MG63 (cell line): ENCODE measurements at regions not wholly inside any gene's neighbourhood (a gene's known extent, or its start where the extent isn't known, plus 50 kb on each side); places are given as distances from the start of the nearest gene placed in this dataset.

ENCODE experiments used
- DNase-seq: peaks from one replicate; pipeline ENCODE4 v3.0.0-alpha.2; 2020
- H3K27me3 ChIP-seq: fragments of 250-450 bp; sonication (Bioruptor Pico); 2 replicates; pipeline ENCODE4 v1.5.1; 2020; ENCODE audit warnings: mild to moderate bottlenecking, moderate library complexity
- H3K36me3 ChIP-seq: fragments of 250-450 bp; sonication (Bioruptor Pico); 2 replicates; pipeline ENCODE4 v1.5.1; 2020; ENCODE audit warnings: mild to moderate bottlenecking, moderate library complexity
- H3K4me3 ChIP-seq: fragments of 250-450 bp; sonication (Bioruptor Pico); 2 replicates; pipeline ENCODE4 v1.5.1; 2020; ENCODE audit warnings: mild to moderate bottlenecking, moderate library complexity
- H3K9me3 ChIP-seq: fragments of 250-450 bp; sonication (Bioruptor Pico); 2 replicates; pipeline ENCODE4 v1.5.1; 2020; ENCODE audit warnings: mild to moderate bottlenecking, moderate library complexity

DNA sequence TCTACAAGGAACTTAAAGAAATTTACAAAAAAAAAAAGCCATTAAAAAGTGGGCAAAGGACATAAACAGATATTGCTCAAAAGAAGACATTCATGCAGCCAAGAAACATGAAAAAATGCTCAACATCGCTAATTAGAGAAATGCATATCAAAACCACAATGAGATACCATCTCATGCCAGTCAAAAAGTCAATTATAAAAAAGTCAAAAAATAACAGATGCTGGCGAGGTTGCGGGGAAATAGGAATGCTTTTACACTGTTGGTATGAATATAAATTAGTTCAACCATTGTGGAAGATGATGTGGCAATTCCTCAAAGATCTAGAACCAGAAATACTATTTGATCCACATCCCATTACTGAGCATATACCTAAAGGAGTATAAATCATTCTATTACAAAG lies 411.9 kb upstream of the MARCKS start:
- Histone ChIP-seq H3K4me3 (no peak overlapping the region), H3K36me3 (no peaks in the 10 kb centered on the region), H3K27me3 (no peaks in the 10 kb centered on the region), H3K9me3 (no peaks in the 10 kb centered on the region)
- no peak for DNase-seq

DNA sequence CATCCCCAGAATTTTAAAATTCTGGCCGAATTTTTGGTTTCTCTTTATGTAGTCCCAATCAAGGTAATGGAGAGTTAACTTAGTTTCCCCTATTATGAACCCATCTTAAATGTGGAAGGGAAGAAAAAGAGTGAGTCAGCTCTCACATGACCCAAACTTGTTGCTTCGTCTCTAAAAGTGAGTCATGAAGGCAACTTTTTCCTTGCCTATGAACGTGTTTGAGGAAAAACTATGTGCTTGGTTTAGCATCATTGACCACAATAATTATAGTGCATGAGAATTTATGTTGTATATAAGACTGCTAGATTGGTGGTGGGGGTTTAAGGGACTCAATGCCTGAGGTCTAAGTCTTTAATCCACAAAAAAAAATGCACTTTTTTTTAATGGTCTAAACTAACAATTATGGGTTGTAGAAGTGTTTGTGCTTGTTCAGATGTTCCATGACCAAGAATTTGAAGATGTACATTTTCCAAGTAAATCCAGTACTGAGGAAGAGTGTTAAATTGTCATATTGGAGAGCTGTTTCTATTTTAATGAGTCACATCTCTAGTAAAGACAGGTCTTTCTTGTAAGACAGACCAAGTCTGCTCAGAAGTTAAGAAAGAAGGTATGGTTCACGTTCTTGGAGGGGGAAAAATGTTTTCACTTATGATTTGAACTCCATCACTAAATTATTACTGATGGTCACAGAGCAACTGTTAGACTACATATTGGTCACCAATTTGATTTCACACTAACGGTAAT lies 409.9 kb upstream of the MARCKS start:
- DNase-seq = no peak
- H3K9me3 ChIP-seq = no peaks in the 10 kb centered on the region
- H3K4me3 ChIP-seq = no peak overlapping the region
- no peaks in the 10 kb centered on the region for H3K27me3 ChIP-seq
- no peaks in the 10 kb centered on the region for H3K36me3 ChIP-seq

DNA sequence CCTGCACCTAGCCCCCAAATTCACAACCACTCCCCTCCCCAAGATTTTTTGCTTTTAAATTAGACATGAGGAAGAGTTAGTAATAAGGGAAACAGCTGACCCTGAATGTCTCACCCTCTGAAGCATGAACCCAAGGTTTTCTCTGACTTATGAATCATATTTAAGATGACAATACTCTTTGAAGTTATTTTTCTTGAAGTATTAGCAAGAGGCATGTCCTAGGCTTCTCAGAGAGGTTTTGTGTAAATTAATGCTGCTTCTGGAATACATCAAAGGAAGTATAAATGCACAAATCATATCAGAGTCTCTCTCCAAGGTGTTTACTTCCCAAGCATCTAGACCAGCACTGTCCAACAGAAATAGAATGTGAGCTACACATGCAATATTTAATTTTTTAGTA lies 408.1 kb upstream of the MARCKS start:
- Histone ChIP-seq H3K4me3 (no peak overlapping the region), H3K36me3 (no peaks in the 10 kb centered on the region), H3K9me3 (no peaks in the 10 kb centered on the region), H3K27me3 (no peaks in the 10 kb centered on the region)
- DNase-seq = no peak

DNA sequence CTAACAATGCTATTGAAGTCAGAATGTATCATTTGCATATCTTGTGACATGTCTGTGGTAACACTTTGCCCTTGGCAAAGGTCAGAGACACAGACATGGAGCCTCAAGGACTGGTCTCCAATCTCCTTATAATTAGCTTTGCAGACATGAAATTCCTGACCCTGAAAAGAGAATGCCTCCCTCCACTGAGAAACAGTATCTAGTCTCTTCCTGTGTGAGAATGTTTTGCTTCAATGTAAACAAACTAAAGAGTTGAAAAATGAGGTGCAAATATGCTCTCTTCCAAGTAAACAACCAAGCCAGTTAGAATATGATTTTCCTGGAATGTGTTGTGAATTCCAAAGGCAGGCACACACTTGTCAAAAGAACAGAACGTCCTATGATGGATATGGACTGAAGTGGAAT lies 407.1 kb upstream of the MARCKS start:
- no peak for DNase-seq
- H3K9me3 ChIP-seq = no peaks in the 10 kb centered on the region
- no peaks in the 10 kb centered on the region for H3K36me3 ChIP-seq
- H3K4me3 ChIP-seq = no peak overlapping the region
- no peaks in the 10 kb centered on the region for H3K27me3 ChIP-seq

DNA sequence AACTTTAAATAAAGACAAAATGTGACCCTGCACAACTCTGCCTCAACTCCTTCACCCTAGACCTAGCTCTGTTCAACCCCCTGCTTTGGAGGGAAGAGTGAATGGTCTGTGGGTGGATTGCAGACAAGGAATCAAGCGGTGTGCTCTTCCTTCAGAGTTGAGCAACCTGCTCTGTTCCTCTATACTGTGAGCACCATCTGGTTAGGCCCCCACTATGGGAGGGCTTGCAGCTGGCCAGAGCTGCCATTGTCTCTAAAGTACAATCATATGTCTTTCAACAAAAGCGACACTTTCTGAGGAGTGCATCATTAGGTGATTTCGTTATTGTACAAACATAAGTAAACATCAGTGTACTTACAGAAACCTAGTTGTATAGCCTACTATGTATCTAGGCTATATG lies 406.1 kb upstream of the MARCKS start:
- Histone ChIP-seq H3K4me3 (no peak overlapping the region), H3K36me3 (no peaks in the 10 kb centered on the region), H3K9me3 (no peaks in the 10 kb centered on the region), H3K27me3 (no peaks in the 10 kb centered on the region)
- no peak for DNase-seq

DNA sequence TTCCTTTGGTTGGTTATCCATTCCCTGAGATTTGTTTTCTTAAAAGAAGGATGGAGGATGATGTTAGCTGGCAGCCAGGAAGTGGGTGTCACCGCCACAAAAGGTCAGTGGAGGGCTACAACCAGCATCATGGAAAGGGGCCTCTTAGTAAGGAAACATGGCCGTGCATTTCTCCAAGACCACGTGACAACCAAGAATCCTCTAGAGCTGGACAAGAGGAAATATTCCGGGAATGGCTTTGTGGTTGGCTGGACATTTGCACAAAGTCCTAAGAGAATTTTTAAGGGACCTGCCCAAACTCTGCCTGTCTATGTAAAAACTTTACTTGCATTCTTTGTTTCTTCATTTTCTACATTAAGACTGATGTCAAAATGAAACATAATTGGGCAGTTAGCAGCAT lies 399.9 kb upstream of the MARCKS start:
- Histone ChIP-seq H3K27me3 (no peaks in the 10 kb centered on the region), H3K4me3 (no peak overlapping the region), H3K36me3 (no peaks in the 10 kb centered on the region), H3K9me3 (no peaks in the 10 kb centered on the region)
- DNase-seq = no peak

DNA sequence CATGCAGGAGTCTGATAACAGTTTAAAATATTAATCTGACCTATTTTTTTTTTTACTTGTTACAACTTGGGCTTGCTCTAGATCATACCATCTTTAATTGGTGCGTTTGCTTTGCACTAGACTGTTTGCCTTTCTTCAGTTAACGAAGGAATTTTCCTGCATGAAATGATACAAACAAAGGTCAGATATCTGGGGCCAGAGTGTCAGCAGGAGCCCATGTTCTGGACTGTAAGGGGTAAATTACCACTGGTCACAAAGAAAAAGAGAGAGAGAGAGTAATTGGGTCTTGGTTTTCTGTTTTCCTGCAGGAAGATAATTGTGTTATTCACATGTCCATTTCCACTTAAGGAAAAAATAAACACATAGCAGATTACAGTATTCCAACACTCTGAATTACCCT lies 399.4 kb upstream of the MARCKS start:
- no peak for DNase-seq
- Histone ChIP-seq H3K36me3 (no peaks in the 10 kb centered on the region), H3K27me3 (no peaks in the 10 kb centered on the region), H3K9me3 (no peaks in the 10 kb centered on the region), H3K4me3 (no peak overlapping the region)

DNA sequence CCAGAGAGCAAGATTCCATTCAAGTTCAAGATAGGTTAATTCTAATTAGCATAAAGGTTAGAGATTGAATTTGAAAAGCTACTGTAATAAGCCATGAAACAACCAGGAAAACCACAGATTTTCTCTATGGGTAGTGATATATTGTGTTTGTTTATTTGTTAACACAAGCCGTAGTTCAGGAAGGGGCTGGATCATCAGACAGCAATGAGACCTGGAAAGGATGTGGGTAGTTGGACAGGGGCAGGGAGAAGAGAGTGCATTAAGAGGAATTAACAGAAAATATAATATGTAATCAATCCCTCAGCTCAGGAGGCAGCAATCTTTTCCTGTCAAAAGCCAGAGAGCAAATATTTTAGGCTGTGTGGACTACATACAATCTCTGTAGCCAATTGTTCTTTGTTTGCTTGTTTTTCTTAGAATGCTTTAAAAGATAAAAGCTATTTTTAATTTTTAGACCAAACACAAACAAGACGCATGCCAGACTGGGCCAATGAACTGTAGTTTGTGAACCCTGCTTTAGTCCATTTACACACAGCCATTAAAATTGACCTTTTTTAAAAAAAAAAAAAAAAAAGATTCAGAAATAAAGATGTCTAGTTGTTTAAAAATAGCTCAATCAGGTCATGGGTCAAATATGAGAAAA lies 398.7 kb upstream of the MARCKS start:
- peak; percentile 18 for DNase-seq

DNA sequence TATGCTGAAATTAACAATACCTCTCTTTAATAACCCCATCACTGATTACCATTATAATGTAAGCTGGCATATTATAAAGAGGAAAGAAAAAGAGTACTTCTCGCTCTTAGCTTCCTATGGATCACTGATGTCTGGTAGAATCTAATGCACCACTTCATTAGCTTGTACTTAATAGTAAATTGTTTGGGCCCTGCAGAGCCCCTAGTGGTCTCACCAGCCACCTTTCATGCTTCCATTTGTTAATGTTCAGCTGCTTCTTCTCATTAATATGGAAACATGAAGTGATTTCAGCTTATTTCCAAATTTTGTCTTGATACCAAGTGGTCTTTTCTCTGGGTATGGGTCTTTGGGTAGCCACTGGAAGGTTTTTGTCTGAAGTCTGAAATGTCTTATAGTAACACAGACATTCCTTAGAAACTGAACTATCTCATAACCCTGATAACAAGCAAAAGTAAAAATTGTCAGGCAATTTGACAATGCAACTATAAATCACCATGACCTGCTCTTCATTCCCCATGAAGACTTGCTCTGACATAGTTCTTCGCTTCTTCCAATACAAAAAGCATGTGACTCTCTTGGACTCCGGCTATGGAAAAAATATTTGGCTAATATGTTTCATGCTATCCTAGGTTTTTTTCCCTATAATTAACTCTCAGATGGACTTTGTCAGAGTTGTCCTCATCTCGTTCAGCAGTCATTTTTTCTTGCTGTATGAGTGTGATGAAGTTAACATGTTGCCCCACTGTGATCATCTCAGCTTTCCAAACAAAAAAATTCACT lies 395.8 kb upstream of the MARCKS start:
- Histone ChIP-seq H3K36me3 (no peaks in the 10 kb centered on the region), H3K27me3 (no peaks in the 10 kb centered on the region), H3K9me3 (no peaks in the 10 kb centered on the region), H3K4me3 (no peak overlapping the region)
- no peak for DNase-seq

More for the DNA sequence above, 398.7 kb upstream of the MARCKS start:
- Histone ChIP-seq H3K27me3 (no peaks in the 10 kb centered on the region), H3K4me3 (no peak overlapping the region), H3K36me3 (no peaks in the 10 kb centered on the region), H3K9me3 (no peaks in the 10 kb centered on the region)

DNA sequence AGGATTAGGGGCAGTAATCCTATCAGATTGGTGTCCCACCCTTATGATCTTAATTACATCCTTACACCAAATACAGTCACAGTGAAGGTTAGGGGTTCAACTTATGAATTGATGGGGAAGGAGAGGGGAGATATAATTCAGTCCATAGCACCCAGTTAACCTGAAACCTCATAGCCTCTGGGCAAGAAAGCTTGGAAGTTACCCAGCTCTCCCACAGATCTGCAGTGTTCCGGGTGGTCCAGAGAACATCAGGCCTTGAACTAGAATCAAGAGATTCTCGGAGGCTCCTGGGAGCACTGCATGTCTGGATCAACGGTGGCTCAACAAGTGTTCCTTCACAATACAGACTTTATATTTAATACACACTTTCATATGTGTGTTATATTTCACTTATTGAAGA lies 392.6 kb upstream of the MARCKS start:
- Histone ChIP-seq H3K4me3 (no peak overlapping the region), H3K36me3 (no peaks in the 10 kb centered on the region), H3K27me3 (no peaks in the 10 kb centered on the region), H3K9me3 (no peaks in the 10 kb centered on the region)
- no peak for DNase-seq

DNA sequence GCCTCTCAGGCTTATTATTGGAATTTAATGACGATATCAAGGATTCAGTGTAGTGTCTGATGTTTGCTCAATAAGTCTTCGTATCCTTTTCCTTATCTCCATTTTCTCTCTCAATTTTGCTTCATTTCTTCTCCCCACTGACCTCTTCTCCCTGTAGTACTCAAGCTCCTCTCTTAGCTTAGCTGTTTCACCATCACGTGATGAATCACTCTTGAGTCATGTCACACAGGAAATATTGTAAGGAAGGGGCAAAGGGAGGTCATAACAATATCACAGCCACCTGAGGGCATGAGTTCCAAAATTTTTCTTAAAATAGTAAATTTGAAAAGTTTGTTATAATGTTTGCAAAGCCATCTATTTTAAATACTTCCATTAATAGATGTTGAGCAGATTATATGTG lies 392.2 kb upstream of the MARCKS start:
- peak; percentile 14 for DNase-seq
- Histone ChIP-seq H3K9me3 (no peaks in the 10 kb centered on the region), H3K27me3 (no peaks in the 10 kb centered on the region), H3K36me3 (no peaks in the 10 kb centered on the region), H3K4me3 (no peak overlapping the region)

DNA sequence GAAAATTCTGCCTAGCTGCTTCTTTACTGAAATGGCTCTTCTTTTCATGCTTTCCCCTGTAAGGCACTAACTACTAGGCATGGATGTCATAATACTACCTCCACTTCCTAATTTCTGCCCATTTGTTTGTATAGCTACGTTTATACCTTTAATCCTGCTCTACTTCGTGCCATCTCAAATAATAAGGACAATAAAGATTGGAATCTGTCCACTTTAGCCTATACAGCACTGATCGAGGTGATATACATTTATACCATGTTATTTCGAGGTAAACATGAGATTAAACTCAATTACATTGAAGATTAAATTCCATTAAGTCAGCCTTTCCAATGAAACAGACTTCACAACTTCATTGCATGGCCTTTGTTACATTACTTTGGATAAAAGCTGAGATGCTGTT lies 390.6 kb upstream of the MARCKS start:
- H3K36me3 ChIP-seq = no peaks in the 10 kb centered on the region
- no peak for DNase-seq
- H3K9me3 ChIP-seq = no peaks in the 10 kb centered on the region
- no peak overlapping the region for H3K4me3 ChIP-seq
- no peaks in the 10 kb centered on the region for H3K27me3 ChIP-seq

DNA sequence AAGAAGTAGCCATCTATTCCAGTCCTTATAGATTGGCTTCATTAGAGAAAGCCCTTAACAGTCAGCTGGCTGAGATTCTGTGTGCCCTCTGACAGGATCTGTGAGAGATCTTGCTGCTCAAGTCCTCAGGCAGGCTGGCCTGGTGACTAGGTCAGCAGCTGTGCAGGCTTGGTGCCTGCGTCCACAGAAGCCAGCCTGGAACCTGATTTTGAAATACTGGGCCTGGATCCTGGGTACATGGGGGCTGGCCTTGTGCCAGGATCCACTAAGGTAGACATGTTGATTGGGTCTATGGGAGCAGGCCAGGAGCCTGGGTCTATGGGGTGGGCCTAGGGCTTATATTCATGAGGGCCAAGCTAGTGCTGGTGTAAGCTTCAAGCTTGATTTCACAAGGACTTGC lies 381.8 kb upstream of the MARCKS start:
- DNase-seq = no peak

DNA sequence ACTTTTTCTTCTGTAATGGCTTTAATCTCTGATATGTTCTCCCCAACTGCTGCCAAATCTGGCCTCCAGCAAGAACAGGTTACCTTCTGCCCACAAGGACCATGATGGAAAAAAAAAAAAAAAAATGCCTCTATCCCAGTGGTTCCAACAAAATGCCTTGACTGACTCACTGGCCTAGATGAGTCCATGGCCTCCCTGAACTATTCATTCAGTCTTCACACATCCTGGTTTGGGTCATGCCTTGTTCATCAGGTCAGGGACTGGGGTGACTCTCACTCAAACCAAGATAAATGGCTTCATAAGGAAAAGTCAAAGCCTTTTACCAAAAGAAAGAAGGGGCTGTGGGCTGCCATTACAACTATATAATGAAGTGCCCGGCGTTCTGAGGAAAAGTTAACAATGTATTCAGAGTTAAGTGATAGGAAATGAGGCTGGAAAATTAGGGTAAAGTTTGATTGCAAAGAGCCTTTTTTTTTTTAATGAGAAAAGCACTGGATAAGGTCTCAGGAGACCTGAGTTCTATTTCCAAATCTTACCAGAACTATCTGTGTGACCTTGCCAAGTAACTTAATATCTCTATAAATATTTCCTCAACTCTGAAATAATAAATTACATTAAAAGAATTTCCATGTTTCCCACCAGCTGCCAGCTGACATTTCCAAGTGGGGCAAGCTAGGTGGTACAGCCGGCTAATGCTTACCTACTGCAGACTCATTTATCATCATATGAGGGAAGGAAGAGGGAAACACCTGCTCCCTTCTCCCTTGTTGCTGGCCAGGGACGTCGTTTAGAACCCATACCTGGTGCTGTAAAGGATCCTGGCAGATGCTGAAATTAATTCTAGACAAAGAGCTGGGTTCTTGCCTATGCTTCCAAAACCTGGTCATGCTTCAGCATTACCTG lies 380.0 kb upstream of the MARCKS start:
- H3K27me3 ChIP-seq = no peaks in the 10 kb centered on the region
- no peak for DNase-seq
- H3K4me3 ChIP-seq = no peak overlapping the region
- H3K36me3 ChIP-seq = no peaks in the 10 kb centered on the region
- H3K9me3 ChIP-seq = no peaks in the 10 kb centered on the region

More for the DNA sequence above, 381.8 kb upstream of the MARCKS start:
- Histone ChIP-seq H3K9me3 (no peaks in the 10 kb centered on the region), H3K27me3 (no peaks in the 10 kb centered on the region), H3K36me3 (no peaks in the 10 kb centered on the region), H3K4me3 (no peak overlapping the region)

DNA sequence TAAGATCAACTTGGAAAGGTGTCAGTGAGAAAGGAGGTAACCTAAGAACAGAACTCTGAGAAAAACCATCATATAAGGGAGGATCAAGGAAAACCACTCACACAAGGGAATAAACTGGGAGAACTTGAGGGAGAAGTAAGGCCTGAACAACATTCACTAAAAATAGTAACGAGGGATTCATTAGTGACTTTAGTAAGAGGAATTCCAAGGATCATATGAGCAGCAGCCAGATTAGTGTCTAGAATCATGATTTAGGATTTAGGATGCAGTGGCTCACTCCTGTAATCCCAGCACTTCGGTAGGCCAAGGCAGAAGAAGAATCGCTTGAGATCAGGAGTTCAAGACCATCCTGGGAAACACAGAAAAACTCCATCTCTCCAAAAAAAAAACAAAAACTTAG lies 376.5 kb upstream of the MARCKS start:
- DNase-seq = no peak
- H3K9me3 ChIP-seq = no peaks in the 10 kb centered on the region
- H3K4me3 ChIP-seq = no peak overlapping the region
- no peaks in the 10 kb centered on the region for H3K27me3 ChIP-seq
- H3K36me3 ChIP-seq = no peaks in the 10 kb centered on the region

DNA sequence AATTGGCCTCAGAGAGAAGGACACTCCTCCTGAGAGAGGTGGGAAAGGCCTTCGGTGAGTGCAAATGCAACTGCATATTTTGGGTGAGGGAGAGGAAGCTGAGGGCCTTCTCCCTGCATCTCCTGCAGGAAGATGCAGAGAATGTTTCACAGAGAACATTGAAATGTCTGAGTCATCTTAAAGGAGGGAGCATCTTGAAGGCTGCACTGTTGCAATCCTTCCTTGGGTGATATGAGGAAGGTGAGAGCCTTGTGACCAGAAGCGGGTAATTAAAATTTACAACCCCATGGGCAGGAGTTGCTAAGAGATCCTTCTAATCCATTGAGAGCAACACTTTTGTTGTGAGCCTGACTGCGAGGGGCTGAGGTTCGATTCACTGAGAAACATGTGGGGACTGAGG lies 375.7 kb upstream of the MARCKS start:
- Histone ChIP-seq H3K4me3 (no peak overlapping the region), H3K9me3 (no peaks in the 10 kb centered on the region), H3K36me3 (no peaks in the 10 kb centered on the region), H3K27me3 (no peaks in the 10 kb centered on the region)
- DNase-seq = no peak

DNA sequence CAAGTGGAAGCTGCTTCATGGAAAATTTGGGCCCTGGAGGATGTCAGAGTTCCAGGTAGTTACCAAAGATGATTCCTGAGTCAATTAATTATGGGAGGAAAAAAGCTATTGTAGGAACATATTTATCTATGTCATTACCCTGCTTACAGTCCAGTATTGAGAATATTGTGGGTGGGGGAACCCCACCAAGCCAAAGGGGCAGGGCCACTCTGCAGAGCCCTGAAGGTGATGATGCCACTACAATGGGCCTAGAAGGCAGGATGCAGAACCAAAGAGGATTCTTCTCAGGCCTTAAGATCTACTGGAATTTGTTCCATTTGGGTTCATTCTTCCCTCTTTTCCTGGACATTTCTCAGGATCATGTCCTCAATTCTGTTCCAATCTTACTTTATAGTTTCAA lies 375.2 kb upstream of the MARCKS start:
- DNase-seq = no peak
- H3K4me3 ChIP-seq = no peak overlapping the region
- H3K27me3 ChIP-seq = no peaks in the 10 kb centered on the region

More for the DNA sequence above, 375.2 kb upstream of the MARCKS start:
- no peaks in the 10 kb centered on the region for H3K9me3 ChIP-seq
- no peaks in the 10 kb centered on the region for H3K36me3 ChIP-seq
